ENCODE measurements at regions not wholly inside any gene's neighbourhood (a gene's known extent, or its start where the extent isn't known, plus 50 kb on each side); places are given as distances from the start of the nearest gene placed in this dataset.
"Not testable (repeated sequence)": the region's sequence is repeated elsewhere in the genome, so short reads cannot be mapped to it uniquely, and the experiment has no call there.

DNA sequence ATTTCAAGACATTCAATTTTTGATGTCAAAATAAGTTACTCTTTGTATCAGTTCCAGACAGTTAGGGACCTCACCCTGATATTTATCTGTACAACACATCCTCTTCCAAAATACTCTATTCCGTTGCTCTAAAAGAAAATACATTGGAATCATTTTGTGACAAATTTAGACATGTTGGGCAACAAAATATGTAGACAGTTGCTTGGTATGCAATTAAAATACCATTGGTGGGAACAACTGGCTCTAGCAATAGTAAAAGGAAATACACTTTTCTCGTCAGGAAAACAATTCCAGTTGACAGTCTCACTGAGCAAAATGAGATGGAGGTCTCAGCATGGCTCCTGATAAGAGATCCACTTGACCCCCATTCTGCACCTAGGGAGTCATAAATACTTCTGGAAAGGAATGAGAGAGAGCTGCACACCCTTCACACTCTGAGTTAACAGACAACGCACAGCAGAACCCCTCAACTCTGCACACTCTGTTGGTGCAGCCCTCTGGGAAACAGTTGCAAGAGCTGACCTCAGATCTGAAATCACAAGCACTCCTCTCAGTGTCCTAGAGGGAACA is 171.3 kb upstream of the NT5E start:
- DNase-seq, result no peak

DNA sequence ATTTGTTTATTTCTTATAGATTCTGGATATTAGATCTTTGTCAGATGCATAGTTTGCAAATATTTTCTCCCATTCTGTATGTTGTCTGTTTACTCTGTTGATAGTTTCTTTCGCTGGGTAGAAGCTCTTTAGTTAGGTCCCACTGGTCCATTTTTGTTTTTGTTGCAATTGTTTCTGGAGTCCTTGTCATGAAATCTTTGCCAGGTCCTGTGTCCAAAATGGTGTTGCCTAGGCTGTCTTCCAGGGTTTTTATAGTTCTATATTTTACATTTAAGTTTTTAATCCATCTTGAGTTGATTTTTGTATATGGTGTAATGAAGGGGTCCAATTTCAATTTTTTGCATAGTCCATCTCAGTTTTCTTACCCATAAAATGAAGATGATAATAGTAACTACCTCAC is 173.9 kb upstream of the NT5E start:
- not testable (repeated sequence) for DNase-seq

DNA sequence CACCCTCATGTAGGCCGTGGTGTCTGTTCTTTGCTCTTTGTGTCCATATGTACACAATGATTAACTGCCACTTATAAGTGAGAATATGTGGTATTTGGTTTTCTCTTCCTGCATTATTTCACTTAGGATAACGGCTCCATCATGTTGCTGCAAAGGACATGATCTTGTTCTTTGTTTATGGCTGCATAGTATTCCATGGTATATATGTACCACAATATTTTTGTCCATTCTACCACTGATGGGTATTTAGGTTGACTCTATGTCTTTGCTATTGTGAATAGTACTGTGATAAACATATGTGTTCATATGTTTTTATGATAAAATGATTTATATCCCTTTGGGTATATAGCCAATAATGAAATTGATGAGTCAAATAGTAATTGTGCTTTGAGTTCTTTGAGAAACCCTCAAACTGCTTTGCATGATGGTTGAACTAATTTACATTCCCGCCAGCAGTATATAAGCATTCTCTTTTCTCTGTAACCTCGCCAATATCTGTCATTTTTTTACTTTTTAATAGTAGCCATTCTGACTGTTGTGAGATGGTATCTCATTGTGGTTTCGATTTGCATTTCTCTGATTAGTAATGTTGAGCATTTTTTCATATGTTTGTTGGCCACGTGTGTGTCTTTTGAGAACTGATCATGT is 174.4 kb upstream of the NT5E start:
- no peak for DNase-seq

DNA sequence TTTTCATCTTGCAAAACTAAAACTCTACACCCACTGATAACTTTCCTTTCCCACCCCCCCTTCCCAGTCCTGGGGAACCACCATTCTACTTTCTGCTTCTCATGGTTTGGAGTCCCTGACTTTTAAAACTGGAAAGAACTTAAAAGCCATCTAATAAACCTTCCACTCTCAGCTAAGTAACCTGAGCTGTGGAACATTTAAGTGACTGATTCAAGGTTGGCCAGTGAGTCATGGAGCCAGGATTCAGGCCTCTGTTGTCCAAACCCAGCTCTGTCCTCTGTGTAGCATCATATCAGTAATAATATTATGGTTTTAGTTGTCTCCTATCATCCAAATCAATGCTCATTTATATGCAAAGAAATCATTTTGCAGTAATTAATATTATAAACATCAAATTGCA is 176.0 kb upstream of the NT5E start:
- no peak for DNase-seq

DNA sequence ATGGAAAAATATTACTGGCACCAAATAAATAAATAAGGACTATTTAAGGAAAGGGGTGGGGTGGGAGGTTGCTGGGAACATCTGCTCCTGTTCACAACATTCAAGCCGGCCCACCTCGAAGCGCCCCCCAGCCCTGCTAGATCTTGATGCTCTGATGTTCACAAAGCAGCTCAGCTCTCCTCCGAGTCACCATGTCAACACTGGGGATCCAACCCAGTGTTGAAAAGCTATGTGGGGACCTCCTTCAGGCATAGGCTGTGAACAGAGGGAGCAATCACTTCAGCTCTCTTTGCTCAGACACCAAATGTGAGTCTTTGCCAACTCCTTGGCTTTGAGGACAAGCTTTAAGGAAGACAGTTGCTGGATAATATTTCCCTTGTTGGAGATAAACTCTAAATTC is 176.8 kb upstream of the NT5E start:
- DNase-seq, result no peak

DNA sequence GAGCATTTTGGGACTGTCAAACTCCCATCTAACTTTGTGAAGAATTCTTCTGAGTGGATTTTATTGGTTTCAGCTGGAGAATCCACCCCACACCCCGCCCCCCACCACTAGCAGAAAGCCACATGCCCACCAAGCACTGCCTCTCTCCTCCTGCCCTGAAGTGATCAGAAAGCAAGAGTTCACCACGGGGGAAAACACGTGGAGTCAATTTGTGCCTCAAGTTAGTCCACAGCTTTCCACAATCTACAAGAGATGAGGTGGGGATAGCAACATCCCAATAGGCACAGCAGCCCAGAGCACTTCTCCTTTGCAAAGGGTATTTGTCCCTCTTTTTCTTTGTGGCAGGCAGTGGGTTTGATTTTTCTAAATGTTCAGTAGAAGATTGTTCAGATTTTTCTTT is 177.3 kb upstream of the NT5E start:
- DNase-seq, result no peak

DNA sequence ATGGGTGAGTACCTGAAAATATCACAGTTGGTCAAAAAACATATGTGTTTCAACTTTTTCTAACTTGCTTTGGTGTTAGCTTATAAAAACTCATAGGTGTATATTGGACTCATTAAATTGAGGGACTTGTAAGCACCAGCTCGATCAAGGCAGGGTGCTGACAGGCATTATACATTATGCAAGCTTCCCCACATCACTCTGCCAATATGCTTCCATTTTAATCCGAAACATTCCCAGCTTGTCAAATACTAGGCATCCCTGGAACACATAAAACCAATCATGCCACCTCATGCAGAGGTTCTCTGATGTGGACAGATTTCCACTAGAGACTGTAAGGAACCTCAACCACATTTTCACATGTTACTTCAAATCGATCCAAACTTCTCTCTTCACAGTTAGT is 187.3 kb upstream of the NT5E start:
- DNase-seq, result no peak

DNA sequence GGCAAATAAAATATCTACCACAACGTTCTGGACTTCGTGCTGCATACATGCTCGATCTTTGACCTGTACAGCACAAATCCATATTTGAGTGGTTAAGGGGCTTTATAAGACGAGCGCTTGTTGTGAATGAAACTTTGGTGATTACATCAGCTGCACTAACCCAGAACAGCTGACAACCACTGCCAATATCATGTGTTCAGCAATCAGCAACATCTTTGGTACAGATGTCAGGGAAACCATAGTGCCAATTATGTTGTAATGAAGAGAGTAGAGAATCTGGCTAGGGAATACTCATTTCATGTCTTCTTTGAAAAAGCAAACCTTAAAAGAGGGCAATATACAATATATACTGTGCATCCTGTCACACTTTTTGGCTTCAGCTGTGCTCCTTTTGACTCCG is 188.6 kb upstream of the NT5E start:
- DNase-seq, result no peak

DNA sequence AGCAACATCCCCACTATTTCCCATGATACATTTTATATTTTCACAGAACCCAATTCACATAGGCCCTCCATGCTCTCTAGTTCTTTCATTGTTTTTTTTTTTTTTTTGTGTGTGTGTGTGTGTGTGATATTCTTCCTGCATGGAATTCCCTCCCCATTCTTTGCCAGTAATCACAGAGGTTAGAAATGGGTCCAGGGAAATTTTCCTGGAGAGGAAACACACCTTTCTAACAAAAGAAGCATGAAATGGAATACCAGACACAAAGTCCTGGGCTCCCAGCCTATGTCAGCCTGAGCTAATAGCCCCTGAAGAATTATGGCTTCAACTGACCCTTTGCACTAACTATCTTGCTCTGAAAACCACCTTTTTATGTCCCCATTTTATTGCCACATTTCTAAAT is 194.2 kb upstream of the NT5E start:
- DNase-seq, result no peak

DNA sequence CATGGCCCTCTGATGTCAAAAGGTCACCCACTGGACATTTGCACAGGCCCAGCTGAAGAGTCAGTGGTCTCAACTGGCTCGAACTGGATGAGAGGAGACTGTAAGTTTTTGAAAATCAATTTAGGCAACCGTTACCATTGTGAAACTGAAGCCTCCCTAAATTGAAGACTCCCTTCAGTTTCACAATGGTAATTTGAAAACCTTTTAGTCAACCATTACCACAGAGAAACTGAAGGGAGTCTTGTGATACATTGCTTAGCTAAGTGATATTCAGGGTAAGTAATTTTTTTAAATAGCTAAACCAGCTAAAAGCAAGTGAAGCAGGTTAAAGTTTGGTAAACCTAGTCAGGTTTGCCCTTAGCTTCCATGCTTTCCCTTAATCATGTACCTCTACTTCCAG is 197.3 kb upstream of the NT5E start:
- no peak for DNase-seq

DNA sequence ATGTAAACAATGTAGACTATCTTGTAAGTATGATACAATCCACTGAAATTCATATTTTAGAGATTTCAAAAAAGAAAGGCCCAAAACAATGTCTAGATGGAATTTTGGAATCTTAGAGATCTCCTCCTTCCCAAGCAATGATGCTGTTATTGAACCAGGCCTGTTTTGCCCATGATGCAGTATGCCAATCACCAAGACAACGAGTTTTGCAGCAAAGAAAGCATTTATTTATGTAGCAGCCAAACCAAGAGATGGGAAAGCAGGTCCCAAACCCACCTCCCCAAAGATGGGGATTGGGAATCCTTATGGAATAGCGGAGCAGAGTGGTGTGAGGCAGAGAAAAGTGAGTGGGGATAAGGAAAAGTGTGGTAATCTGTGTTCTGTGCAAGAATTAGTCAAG is 197.8 kb upstream of the NT5E start:
- no peak for DNase-seq

DNA sequence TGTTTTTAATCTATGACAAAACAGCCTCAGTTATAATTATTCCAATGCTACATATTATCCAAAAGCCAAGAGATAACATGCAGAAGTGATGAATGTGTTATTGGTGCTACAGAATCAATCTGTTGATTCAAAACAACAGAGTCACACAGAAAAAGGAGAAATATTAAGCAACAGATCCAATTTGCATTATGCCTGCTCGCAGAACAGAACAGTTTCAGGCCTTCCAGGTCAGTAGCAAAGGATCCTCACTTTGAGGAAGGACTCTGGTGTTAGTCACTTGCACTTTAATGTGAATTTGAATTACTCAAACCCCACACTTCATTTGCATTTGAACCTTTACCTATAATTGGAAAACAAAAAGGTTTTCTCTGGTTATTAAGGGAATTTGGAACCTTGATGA is 198.6 kb upstream of the NT5E start:
- DNase-seq, result no peak

DNA sequence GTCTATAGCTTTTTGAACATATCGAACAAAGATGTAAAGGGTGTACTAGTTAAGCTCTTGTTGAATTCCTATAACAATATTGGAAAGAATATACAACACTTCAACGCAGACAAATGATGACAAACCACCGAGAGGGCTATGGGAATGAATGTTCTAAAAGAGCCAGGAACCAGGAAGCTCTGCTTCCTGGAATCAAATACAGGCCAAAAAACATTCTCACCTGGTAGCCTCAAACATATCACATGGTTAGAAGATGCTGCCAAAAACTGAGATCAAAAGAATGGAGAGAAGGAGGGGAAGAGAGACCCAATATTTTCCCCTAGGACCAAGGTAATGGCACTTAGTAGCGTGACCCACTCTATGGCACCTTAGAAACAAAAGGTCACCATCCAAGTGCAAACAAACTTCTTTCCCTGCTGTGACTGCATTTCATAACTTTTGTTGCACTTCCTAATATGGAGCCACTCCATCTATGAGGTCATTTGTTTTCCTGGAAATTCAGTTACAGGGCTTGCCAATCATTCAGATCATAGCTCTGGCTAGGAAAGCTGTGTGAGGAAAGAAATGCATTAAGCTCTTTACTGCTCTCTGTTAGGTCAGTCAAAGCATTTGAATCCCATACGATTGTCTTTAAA is 199.2 kb upstream of the NT5E start:
- DNase-seq, result peak; percentile 15

DNA sequence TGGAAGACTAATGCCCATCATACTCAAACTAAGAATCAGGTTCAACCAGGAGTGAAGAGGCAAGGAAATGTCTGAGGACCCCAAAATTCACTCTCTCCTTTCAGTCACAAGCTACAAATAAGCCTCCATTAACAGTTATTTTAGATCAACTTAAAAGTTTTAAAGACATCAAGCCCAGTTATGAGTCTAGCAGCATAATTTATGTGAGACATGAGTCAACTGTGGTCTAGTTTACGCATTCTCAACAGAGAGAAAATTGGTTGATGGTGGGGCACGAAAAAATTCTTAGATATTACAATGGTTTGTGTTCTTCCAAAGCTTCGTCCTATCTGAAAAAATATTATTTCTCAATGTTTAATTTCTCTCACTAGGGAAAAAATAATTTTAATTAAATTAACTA is 204.9 kb upstream of the NT5E start:
- DNase-seq, result no peak

DNA sequence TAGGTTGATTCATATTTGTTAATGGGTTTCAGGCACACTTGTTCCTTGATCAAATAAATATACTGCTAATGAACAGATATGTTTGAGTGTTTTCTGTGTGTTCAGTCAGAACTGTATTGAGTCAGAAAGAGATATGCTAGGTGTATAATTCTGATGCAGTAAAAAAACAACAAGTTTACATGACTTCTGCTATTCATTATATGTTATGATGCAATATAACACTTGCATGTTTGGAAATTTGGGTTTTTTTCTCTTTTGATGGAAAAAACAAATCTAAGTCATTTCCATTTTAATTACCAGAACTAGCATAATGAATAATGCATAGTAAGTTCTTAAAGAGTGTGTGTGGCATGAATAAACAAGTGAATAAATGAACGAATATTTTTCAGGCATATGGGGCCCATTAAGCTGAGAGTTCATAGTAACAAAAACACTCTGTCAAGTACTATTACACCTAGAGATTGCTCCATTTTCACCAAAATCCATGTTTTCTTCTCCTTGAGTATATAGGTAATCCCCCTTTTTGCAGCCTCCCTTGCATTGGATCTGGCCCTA is 208.3 kb upstream of the NT5E start:
- no peak for DNase-seq

DNA sequence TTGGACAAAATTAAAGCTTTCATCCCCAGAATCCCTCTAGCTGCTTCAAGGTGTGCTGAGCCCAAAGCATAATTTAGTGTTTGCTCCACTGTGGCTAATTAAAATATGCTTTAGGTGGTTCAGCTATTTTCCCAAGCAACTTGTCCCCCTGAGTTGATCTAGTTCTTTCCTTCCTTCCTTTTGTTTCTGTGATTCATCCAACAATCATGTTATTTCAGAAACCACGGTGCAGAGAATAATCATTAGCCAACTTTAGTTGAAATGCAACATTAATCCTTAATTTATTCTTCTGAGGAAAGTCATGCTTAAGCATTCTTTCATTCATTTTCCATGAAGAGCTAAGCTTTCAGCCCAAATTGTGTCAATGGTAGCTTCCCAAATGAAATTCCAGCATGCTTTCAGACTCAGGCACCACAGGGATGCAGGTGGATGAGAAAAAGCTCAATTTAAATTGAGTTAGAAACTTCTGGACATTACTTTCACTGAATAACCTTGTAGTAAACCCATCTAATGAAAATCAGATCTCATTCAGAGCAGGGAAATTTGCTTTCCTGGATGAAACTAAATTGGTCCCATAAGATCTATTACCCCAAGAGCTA is 209.0 kb upstream of the NT5E start:
- no peak for DNase-seq

DNA sequence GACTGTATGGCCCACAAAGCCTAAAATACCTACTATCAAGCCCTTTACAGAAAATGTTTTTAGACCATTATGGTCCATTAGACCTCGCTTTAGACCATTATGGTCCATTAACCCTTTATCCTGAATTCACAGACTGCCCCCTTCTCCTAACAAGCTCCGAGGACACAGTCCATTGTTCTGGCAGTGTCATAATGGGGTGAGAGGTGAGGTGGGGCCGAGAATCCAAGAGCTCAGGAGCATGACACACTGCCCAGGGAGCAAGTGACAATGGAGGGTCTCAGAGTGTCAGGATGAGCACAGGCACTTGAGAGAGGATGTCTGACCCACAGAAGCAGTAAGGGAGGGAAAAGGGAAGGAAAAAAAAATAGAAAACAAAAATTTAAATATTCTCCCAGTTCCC is 212.4 kb upstream of the NT5E start:
- no peak for DNase-seq

DNA sequence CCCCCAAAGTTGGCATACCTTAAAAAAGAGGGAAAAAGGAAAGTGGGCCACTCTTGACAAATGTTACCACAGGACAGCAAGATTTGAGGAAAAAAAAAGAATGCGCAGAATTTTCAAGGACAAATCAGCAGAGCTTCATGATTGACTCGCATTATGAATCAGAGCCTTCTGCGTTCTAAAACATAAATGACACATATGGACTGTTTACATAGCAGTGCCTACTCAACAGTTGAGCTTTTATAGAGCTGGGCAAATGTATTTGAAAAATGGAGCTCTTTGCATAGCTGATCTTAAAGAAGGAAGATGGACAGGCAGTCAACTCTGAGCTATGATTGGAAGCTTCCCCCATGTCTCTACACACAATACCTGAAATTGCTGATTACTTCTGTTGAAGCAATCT is 213.2 kb upstream of the NT5E start:
- no peak for DNase-seq

DNA sequence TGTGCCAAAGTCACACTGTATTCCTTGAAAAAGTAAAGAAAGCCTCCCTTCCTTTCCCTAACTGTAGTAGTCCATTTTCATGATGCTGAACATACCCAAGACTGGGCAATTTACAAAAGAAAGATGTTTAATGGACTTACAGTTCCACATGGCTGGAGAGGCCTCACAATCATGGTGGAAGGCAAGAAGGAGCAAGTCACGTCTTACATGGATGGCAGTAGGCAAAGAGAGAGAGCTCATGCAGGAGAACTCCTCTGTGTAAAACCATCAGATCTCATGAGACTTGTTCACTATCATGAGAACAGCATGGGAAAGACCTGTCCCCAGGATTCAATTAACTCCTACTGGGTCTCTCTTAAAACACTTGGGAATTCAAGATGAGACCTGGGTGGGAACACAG is 222.5 kb upstream of the NT5E start:
- not testable (repeated sequence) for DNase-seq

DNA sequence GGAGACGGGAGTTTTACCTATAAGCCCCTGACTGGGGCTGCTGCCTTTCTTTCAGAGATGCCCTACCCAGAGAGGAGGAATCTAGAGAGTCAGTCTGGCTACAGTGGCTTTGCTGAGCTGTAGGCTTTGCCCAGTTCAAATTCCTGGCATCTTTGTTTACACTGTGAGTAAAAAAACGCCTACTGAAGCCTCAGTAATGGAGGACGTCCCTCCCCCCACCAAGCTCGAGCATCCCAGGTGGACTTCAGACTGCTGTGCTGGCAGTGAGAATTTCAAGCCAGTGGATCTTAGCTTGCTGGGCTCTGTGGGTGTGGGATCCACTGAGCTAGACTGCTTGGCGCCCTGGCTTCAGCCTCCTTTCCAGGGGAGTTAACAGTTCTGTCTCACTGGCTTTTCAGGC is 237.1 kb upstream of the NT5E start:
- not testable (repeated sequence) for DNase-seq

DNA sequence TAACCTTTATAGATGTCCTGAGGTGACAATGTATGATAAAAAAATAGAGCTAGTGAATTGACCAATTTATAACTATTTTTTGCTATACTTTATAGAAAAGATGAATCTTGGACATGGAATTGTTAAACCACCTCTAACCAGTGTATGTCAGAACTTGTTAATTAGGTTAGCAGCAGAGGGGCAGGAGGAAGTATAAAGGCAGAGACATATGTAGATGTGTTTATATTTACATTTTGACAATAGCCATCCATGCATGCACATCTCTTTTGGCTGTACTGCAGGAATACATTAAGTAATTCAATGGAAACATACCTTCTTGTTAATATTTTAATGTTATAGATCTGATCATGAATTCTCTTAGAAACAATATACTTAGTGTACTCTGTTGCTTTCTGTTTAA is 254.6 kb upstream of the NT5E start:
- DNase-seq, result no peak

DNA sequence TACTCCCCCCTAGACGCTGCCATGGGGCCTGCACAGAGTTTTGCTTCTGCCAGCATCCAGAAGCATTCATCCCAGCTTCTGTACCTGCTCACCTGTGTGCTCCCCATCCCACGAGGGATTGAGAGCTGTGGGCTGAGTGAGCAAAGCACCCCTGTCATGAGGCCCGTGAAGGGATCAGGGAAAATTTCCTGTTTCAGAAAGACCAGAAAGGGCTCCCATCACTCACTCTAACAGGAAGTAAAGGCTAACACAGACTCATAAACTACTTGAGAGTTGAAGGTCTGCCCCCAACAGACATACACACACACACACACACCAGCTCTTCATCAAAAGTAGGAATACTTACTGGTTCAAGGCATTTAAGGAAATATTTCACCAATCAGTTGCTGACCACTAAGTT is 256.5 kb upstream of the NT5E start:
- DNase-seq, result no peak

DNA sequence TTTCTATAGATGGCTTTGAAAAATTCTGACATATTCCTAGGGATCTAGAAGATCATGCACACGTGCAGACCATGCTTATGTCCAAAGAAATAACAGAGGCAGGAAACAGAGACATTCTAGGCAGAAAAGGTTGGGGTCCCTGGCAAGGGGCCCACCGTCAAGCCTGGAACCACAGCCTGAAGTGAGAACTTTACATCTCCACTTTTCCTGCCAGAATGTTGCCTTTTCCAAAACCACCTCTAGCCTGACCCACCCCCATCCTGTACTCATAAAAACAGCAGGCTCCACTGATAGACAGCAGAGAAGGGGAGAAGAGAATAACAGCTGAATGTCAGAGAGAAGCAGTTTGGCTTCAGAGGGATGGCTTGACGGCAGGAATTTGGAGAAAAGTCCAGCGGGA is 257.3 kb upstream of the NT5E start:
- DNase-seq, result no peak

DNA sequence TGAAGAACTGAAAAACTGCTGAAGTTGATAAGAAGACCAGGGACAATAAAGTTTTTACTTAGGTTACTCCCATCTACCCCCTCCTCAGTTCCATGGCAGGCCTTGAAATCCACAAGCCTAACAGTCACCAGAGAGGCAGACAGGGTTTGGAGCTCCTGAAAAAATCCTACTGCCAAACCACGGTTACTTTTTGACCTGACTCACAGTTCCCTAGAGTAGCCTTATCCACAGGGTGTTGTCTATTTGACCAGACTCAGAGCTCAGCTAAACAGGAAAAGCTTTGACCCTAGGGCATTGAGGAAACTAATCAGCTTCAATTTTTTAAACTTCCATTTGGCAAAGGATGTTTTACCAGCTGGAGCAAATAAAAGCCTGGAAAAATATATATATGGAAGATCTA is 257.7 kb upstream of the NT5E start:
- DNase-seq, result no peak
